ENCODE measurements at regions not wholly inside any gene's neighbourhood (a gene's known extent, or its start where the extent isn't known, plus 50 kb on each side); places are given as distances from the start of the nearest gene placed in this dataset.

GRCh38 chr2:4091869-4092268 is 388.5 kb downstream of the DCDC2C start:
- no peak for TF ChIP-seq CTCF (conservative IDR thresholded peaks at IDR 0.05; ENCODE audit: low read length)
- no peak for TF ChIP-seq EZH2phosphoT487 (IDR thresholded peaks at IDR 0.05; ENCODE audit: borderline replicate concordance)
